NCI-H146 (cell line): ENCODE measurements at regions not wholly inside any gene's neighbourhood (a gene's known extent, or its start where the extent isn't known, plus 50 kb on each side); places are given as distances from the start of the nearest gene placed in this dataset.
"Not testable (repeated sequence)": the region's sequence is repeated elsewhere in the genome, so short reads cannot be mapped to it uniquely, and the experiment has no call there.

ENCODE experiments used
- DNase-seq: peaks from one replicate; lab custom pipeline; 2025; lab: John Stamatoyannopoulos, UW

GRCh38 chr21:20108976-20109540 lies 889.2 kb upstream of the NCAM2 start:
- DNase-seq = no peak

- DNase-seq = no peak
Observed at GRCh38 chr21:20110368-20110767, 887.8 kb upstream of the NCAM2 start.

DNA sequence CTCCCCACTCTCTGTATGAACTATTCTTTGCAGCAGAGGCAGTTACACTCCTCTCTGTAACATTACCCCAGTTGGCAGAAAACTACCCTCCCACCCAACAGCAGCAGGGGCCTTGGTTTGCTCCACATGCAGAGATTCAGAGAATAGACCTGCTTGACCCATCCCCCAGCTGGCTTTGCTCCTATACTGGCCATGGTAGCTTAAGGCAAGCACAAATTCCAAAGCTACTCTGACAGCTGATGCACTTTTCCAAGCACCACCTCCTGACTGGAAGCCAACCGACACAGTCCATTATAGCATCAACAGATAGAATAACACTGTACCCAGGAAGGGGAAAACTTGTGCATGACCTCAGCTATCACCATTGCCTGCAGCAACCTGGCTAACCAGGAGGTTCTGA lies 846.5 kb upstream of the NCAM2 start:
- no peak for DNase-seq

DNA sequence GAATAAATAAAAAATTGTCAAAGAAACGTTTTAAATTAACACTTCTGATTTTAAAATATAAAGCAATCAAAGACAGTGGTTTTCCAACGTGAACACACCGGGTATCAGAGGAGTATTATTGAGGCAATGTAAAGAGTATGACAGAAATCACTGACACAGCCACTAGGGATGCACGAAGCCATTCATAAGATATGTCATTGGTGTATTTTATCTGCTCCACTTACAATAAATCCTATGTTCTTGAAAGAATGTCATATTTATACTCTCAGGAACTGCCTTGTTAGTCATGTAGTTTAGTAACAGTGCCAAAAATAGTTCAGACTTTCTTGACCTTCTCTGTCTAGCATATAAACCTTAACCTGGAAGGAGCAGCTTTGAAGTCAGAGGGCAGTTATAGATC lies 835.0 kb upstream of the NCAM2 start:
- DNase-seq = no peak

- no peak for DNase-seq
Observed at GRCh38 chr21:20167059-20167458, 831.1 kb upstream of the NCAM2 start.

DNA sequence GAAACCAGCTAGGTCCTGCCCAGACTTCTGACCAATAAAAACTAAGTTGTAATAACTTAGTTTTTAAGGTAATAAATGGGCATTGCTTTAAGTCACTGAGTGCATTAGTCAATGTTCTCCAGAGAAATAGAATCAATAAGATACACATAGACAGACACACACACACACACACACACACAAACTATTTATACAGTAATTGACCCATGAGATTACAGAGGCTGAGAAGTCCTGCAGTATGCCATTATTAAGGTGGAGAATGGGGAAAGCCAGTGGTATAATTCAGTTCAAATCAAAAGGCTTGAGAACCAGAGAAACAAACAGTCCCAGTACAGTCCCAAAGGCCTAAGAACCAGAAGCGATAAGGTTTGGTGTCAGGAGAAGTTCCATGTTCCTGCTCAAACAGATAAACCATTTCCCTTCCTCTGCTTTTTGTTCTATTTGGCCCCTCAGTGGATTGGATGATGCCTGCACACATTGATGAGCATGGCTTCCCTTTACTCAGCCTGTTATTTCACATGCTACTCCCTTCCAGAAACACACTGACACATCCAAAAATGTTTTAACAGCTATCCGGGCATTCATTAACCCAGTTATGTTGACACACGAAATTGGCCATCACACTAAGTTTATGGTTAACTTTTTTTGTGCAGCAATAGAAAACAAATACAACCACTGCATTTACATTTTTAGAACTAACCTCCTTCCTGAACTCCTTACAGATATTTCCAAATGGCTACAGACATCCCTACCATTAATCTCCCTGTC lies 828.2 kb upstream of the NCAM2 start:
- DNase-seq = no peak

DNA sequence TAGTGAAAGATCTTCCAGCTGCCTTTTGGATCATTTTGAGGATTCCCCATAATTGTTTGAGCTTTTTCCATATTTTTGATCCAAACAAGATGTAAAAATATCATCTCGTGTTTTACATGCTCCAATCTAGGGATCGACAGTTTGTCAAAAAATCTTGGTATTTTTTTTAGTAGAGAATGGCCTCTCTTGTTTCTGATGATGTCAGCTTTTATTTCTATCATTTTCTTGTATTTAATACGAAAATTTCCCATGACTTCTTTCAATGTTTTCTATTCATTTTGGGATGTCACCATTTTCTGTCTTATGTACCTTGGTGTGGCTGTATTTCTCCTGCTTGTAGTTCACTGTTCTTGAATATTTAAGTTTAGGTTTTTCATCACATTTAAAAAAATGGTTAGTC lies 812.0 kb upstream of the NCAM2 start:
- no peak for DNase-seq

DNA sequence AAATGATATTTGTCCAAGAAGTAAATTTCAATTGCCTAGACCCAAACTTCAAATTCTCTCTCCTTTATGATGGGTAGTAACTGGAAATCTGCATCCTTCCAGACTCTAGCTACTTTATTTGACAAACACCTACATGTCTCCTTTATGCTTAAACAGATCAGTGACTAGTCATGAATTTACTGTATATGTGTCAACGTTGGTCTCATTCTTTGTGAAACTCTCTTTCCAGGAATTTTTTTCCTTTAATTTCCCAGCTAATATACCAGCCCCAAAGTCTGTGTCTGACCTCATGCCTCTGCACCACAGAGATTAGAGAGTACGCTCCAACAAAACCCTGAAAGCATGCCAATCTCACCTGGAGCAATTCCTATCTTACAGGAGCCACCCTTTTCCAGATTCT lies 811.2 kb upstream of the NCAM2 start:
- DNase-seq = no peak

DNA sequence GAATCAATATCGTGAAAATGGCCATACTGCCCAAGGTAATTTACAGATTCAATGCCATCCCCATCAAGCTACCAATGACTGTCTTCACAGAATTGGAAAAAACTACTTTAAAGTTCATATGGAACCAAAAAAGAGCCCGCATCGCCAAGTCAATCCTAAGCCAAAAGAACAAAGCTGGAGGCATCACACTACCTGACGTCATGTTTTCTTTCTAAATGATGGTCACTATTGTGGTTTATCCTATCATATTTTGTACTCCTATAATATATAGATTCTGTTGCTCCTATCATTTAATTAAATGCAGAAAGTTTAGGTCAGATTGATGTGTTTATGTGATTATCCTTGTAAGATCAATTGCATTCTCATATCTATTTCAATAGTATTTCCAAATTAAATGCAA lies 796.9 kb upstream of the NCAM2 start:
- DNase-seq = not testable (repeated sequence)

GRCh38 chr21:20207335-20207734 lies 790.9 kb upstream of the NCAM2 start:
- DNase-seq = no peak

DNA sequence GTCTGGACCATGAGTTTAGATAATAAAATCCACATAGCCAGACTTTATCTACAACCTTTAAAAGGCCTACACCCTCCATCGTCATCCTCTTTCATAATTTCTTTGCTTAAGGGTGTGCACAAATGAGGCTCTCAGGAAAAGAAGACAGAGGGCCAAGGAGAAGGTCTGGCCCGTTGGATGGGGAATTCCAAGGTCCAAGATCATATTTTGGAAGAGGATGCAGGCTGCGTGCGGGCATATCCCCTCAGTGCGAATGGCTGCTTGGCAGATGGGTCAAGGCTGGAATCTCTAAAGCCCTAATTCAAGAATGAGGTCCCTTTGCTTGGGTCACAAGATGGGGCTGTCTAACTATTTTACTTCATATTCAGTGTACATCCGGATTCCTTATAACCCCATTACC lies 782.2 kb upstream of the NCAM2 start:
- DNase-seq = no peak

GRCh38 chr21:20220586-20220985 lies 777.6 kb upstream of the NCAM2 start:
- no peak for DNase-seq

- not testable (repeated sequence) for DNase-seq
Observed at GRCh38 chr21:20221981-20222380, 776.2 kb upstream of the NCAM2 start.

DNA sequence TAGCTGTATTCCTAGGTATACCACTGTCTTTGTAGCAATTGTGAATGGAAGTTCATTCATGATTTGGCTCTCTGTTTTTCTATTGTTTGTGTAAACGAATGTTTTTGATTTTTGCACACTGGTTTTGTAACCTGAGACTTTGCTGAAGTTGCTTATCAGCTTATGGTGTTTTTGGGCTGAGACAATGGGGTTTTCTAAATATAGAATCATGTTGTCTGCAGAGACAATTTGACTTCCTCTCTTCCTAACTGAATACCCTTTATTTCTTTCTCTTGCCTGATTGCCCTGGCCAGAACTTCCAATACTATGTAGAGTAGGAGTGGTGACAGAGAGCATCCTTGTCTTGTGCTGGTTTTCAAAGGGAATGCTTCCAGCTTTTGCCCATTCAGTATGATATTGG lies 761.6 kb upstream of the NCAM2 start:
- DNase-seq = not testable (repeated sequence)

DNA sequence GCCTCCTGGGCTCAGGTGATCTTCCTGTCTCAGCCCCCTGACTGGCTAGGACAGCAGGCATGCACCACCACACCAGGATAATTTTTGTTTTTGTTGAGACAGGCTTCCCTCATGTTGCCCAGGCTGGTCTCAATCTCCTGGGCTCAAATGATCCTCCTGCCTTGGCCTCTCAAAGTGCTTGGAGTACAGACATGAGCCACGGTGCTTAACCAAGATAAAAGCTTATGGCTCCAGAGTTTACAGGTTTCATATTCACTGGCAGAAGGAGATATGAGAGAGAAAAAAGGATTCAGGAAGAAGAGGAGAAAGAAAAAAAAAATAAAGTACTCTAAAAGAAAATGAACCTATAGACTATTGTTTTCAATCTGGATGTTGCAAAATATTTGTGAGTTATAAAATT lies 748.8 kb upstream of the NCAM2 start:
- DNase-seq = no peak

DNA sequence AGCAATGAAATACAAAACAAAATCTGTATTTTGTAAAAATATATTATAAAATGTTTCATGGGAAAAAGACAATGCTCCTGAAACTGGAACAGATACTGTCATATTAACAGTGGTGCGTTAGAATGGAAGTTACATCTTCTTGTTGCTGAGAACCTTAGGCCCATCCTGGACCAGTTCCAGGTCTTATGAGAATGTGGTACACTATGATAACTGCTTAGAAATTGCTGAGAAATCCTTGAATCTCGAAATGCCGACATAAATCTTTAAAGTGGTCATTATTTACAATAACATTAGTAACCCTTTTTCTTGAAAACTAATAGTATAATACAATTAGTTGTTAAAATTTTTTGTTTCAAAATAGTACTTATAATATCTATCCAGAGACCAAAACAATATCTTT lies 747.9 kb upstream of the NCAM2 start:
- DNase-seq = no peak

DNA sequence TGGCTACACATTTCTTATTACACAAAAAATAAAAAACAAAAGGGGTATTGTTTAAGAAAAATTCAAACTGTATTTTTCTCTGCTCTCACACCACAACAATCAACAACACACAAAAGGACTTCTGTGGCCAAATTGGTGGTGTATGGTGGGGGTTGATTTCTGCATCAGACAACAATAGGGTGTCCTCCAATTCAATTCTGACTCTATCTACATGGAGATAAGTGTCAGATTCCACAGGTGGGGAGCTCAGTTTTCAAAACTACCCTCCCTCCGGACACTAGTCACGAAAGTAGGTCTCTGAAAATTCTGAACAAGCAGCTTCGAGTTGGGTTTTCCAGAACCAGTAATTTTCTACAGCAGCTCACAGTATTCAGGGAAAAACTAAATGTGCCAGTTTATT lies 744.9 kb upstream of the NCAM2 start:
- DNase-seq = no peak

DNA sequence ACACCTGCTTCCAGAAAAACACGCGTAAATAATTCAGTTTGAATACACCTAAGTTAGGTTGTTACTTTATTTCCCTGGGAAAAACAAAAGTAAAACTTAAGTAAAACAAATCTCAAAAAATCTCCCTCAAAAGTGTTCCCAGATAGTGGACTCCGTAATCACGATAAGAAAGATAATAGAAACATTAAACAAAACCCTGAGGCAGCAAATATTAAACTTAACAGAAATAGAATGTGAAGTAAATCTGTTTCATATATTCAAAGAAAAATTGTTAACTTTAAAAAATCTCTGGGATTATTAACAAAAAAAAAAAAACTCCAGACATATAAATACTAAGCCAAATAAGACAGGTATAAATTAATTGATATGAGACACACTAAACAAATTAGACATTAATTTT lies 743.2 kb upstream of the NCAM2 start:
- DNase-seq = no peak

DNA sequence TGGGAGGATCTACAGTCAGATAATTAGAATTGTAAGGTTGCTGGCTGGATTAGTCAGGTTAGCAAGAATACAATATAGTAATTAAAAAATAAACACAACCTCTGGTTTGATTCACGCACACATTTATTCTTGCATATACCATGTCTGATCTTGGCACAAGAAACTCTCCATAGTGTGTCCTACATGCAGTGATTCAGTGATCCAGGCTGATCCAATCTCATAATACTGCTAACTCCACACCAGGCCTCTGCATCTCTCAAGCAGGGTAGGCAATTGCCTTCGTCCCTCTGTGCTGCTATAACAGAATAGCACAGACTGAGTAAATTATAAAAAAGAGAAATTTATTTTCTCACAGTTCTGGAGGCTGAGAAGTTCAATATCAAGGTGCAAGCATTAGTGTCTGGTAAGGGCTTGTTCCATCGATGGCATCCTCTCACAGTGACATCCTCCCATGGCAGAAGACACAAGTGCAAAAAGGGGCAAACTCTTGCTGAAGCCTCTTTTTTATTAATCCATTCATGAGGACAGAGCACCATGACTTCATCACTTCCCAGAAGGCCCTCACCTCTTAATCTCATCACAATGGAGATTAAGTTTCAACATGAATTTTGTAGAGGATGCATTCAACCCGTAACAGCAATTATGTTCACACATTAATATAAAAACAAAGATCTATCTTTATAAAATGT lies 741.0 kb upstream of the NCAM2 start:
- DNase-seq = no peak

DNA sequence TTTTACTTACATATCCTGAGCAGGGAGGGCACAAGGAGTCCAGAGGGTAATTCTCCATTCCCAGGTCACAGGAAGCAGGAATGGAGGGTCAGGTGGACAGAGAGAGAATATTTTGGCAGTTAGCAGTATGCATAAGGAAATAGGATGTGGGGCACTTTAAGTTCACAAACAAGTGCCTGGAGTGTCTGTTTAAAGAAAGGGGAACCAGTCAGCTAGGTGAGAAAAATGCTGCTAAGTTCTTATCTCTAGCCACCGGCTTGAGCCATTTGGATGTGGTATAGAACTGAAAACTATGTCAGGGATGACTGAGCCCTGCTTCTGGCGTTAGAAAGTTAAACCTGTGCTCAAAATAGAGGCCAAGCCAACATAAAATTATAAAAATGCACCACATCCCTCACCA lies 739.7 kb upstream of the NCAM2 start:
- no peak for DNase-seq

- DNase-seq = no peak
Observed at GRCh38 chr21:20259031-20259867, 739.0 kb upstream of the NCAM2 start.

- DNase-seq = no peak
Observed at GRCh38 chr21:20260124-20260523, 738.1 kb upstream of the NCAM2 start.

- DNase-seq = no peak
Observed at GRCh38 chr21:20261364-20261763, 736.8 kb upstream of the NCAM2 start.
